ENCODE measurements at regions not wholly inside any gene's neighbourhood (a gene's known extent, or its start where the extent isn't known, plus 50 kb on each side); places are given as distances from the start of the nearest gene placed in this dataset.

- 74% methylated on average over 5 of the region's 5 CpGs for WGBS (ENCODE audit: insufficient coverage, low coverage, low lambda C conversion rate, missing lambda C conversion rate)
- no peaks in the 10 kb centered on the region for H3K9me3 ChIP-seq
- intact Hi-C loops (cut with DNase I), result no loop called here
- no peaks in the 10 kb centered on the region for H3K4me1 ChIP-seq
- no peaks in the 10 kb centered on the region for H3K36me3 ChIP-seq
- no peak overlapping the region for H3K27ac ChIP-seq
- DNase-seq (no peak), ATAC-seq (no peak)
- H3K4me3 ChIP-seq, result no peak overlapping the region
- no peaks in the 10 kb centered on the region for H3K27me3 ChIP-seq
- no peak for TF ChIP-seq CTCF (IDR thresholded peaks at IDR 0.05)
- no peak for TF ChIP-seq POLR2A (IDR thresholded peaks at IDR 0.05)
Measured at GRCh38 chr12:115558281-115558680, 719.2 kb downstream of the MED13L start.

- no peak for TF ChIP-seq CTCF (IDR thresholded peaks at IDR 0.05)
- TF ChIP-seq POLR2A (IDR thresholded peaks at IDR 0.05), result no peak
- Histone ChIP-seq H3K4me3 (no peak overlapping the region), H3K9me3 (no peaks in the 10 kb centered on the region), H3K27ac (no peak overlapping the region), H3K4me1 (no peaks in the 10 kb centered on the region), H3K27me3 (no peaks in the 10 kb centered on the region), H3K36me3 (no peaks in the 10 kb centered on the region)
- no peak for ATAC-seq
- intact Hi-C loops (cut with DNase I), result no loop called here
- WGBS (ENCODE audit: insufficient coverage, low coverage, low lambda C conversion rate, missing lambda C conversion rate), result 75% methylated on average over 4 of the region's 4 CpGs
- DNase-seq, result no peak
Measured at GRCh38 chr12:115553622-115554021, 723.9 kb downstream of the MED13L start.

GRCh38 chr12:115543269-115543668, 734.2 kb downstream of the MED13L start:
- intact Hi-C loops (cut with DNase I), result no loop called here
- Histone ChIP-seq H3K27ac (no peak overlapping the region), H3K4me3 (no peak overlapping the region), H3K9me3 (no peaks in the 10 kb centered on the region), H3K36me3 (no peaks in the 10 kb centered on the region), H3K27me3 (no peaks in the 10 kb centered on the region), H3K4me1 (no peaks in the 10 kb centered on the region)
- TF ChIP-seq POLR2A (IDR thresholded peaks at IDR 0.05), result no peak
- TF ChIP-seq CTCF (IDR thresholded peaks at IDR 0.05), result no peak
- ATAC-seq, result no peak
- no peak for DNase-seq
- 21% methylated on average over 2 of the region's 2 CpGs for WGBS (ENCODE audit: insufficient coverage, low coverage, low lambda C conversion rate, missing lambda C conversion rate)

GRCh38 chr12:115542656-115543055, 734.8 kb downstream of the MED13L start:
- no peak for DNase-seq
- Histone ChIP-seq H3K9me3 (no peaks in the 10 kb centered on the region), H3K27me3 (no peaks in the 10 kb centered on the region), H3K4me1 (no peaks in the 10 kb centered on the region), H3K27ac (no peak overlapping the region), H3K4me3 (no peak overlapping the region), H3K36me3 (no peaks in the 10 kb centered on the region)
- TF ChIP-seq POLR2A (IDR thresholded peaks at IDR 0.05), result no peak
- TF ChIP-seq CTCF (IDR thresholded peaks at IDR 0.05), result no peak
- intact Hi-C loops (cut with DNase I), result no loop called here
- no peak for ATAC-seq
- WGBS (ENCODE audit: insufficient coverage, low coverage, low lambda C conversion rate, missing lambda C conversion rate), result 60% methylated on average over 7 of the region's 7 CpGs

GRCh38 chr12:115541891-115542421, 735.5 kb downstream of the MED13L start:
- no peak for TF ChIP-seq CTCF (IDR thresholded peaks at IDR 0.05)
- TF ChIP-seq POLR2A (IDR thresholded peaks at IDR 0.05), result no peak
- DNase-seq (no peak), ATAC-seq (no peak)
- no peaks in the 10 kb centered on the region for H3K9me3 ChIP-seq
- H3K36me3 ChIP-seq, result no peaks in the 10 kb centered on the region
- no peaks in the 10 kb centered on the region for H3K27me3 ChIP-seq
- intact Hi-C loops (cut with DNase I), result no loop called here
- no peak overlapping the region for H3K4me3 ChIP-seq
- WGBS (ENCODE audit: insufficient coverage, low coverage, low lambda C conversion rate, missing lambda C conversion rate), result 76% methylated on average over 5 of the region's 5 CpGs
- no peak overlapping the region for H3K27ac ChIP-seq
- H3K4me1 ChIP-seq, result no peaks in the 10 kb centered on the region
